Middle frontal gyrus (tissue), 1 donor: ENCODE measurements at regions not wholly inside any gene's neighbourhood (a gene's known extent, or its start where the extent isn't known, plus 50 kb on each side); places are given as distances from the start of the nearest gene placed in this dataset.
"Not testable (repeated sequence)": the region's sequence is repeated elsewhere in the genome, so short reads cannot be mapped to it uniquely, and the experiment has no call there.

Experiments used
- DNase-seq: peaks from one replicate; pipeline ENCODE4 v3.0.0-alpha.2; 2015; ENCODE audit warnings: low spot score; ENCODE audit errors: extremely low spot score

DNA sequence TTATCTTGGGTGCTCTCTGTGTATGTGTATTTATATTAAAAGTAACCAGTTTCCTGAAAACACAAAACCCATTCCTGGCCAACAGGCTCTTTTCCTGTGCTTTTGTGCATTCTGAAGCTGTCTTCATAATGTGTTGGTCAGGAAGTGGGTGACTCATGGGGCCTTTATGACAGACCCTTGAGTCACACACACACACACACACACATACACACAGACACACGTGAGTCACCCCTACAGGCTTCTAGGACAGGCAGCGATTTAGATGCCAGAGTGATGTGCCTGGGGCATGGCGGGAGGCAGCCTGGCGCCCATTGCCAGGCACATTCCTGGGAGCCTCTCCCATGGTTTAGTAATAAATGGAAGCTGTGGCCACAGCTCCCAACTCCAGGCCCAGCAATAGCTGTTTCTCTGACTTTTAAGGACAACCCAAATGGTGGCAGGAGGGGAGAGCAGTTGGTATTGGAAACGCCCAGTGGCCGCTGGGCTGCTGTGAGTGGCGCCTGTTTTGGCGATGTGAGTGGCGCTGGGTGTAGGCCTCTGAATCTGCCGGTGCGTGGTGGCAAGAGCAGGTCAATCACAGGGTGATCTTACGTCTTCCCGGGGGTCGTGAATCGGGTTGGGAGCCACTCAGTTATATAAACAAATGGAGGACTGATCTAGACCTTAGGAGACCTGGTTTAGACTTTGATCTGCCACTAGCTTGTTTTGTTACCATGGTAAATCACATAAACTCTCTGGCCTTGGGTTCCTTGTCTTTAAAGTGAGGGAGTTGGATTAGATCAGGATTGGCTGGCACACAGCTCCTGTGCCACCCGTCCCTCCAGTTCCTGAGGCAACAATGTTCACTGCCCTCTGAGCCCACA is 150.7 kb upstream of the DLX2 start:
- DNase-seq, result no peak

- no peak for DNase-seq
These were observed 154.2 kb upstream of the DLX2 start for GRCh38 chr2:172256886-172257285.

GRCh38 chr2:172259827-172260226 is 157.1 kb upstream of the DLX2 start:
- DNase-seq, result no peak

DNA sequence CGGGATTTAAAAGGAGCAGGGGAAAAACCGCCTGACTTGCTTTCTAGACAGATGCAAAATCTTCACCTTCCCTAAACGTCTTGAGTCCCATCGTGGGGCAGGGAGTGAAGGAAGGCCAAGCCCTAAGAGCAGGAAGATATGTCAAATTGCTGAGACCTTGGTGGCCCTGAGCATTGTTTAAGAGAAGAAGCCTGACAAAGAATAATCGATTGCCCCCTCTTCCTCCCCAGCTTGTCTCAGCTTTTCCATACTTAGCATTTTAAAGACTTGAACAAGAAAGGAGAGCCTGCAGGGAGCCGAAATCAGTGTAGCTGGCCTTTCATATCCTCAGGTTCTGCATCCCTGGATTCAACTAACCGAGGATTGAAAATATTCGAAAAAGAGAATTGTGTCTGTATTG is 157.6 kb upstream of the DLX2 start:
- no peak for DNase-seq

- DNase-seq, result no peak
These were observed 158.6 kb upstream of the DLX2 start for GRCh38 chr2:172261292-172261691.

DNA sequence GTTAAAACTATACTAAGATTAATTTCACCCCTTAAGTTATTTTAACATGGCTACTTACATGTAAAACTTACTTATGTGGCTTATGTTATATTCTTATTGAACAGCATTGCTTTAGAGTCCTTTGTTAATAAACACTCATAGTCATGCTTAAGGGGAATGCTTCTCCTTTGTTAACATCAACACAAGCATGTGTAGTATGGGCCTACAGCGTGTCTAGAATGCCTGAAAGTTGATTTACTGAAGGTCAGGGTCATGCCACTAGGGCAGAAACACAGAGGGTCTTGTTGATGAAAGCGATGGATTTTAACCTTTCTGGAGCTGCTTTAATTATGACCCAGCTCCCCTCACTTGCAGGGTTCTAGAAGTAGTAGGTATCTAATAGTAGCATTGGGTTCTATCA is 159.8 kb upstream of the DLX2 start:
- DNase-seq, result no peak

GRCh38 chr2:172264820-172265219 is 162.1 kb upstream of the DLX2 start:
- DNase-seq, result not testable (repeated sequence)

DNA sequence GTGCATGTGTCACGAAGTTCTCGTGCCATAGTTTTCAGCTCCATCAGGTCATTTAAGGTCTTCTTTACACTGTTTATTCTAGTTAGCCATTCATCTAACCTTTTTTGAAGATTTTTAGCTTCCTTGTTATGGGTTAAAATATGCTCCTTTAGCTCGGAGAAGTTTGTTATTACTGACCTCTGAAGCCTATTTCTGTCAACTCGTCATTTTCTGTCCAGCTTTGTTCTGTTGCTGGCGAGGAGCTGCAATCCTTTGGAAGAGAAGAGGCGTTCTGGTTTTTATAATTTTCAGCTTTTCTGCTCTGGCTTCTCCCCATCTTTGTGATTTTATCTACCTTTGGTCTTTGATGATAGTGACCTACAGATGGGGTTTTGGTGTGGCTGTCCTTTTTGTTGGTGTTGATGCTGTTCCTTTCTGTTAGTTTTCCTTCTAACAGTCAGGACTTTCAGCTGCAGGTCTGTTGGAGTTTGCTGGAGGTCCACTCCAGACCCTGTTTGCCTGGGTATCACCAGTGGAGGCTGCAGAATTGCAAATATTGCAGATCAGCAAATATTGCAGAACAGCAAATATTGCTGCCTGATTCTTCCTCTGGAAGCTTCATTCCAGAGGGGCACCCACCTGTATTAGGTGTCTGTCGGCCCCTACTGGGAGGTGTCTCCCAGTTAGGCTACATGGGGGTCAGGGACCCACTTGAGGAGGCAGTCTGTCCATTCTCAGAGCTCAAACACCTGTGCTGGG is 157.7 kb upstream of the ITGA6 start:
- not testable (repeated sequence) for DNase-seq

- no peak for DNase-seq
These were observed 156.9 kb upstream of the ITGA6 start for GRCh38 chr2:172270278-172271079.

- no peak for DNase-seq
These were observed 153.3 kb upstream of the ITGA6 start for GRCh38 chr2:172273910-172274571.

DNA sequence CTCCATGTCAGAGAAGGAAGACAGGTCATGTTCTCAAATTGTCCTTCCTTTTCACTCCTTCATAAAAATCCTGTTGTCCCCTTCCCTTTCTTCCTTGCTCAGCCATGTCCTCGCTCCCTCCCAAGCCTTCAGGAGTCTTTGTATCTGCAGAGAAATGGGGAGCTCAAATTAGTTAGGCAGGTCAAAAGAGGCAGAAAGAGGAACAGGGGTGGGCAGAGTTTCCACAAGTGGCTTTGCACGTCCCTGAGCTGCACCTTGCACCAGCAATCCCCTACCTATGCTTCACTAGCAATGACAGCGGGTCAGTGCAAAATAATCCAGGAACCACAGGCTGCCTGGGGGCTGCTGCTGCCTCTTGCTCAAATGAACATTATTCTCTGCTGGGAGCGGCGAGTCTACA is 152.1 kb upstream of the ITGA6 start:
- DNase-seq, result no peak

DNA sequence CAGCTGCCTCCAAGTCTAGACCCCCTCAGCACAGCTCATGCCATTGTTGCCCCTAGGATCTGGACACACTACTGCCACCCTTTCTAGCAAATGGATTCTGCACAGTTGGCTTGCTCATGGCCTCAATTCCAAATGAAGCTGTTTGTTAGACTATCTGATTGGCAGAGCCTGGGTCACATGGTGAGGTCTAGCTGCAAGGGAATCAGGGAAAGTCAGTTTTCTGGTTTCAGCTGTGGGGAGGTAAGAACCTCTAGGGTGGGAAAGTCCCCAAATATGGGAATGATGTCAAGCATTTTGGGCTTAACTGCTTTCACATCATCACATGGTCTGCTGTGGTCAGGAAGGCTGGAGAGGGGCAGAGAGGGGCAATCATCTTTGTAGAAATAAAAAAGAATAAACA is 150.4 kb upstream of the ITGA6 start:
- no peak for DNase-seq

GRCh38 chr2:172278667-172279066 is 148.7 kb upstream of the ITGA6 start:
- no peak for DNase-seq

- no peak for DNase-seq
These were observed 148.2 kb upstream of the ITGA6 start for GRCh38 chr2:172279214-172279613.

GRCh38 chr2:172279813-172280212 is 147.6 kb upstream of the ITGA6 start:
- no peak for DNase-seq

DNA sequence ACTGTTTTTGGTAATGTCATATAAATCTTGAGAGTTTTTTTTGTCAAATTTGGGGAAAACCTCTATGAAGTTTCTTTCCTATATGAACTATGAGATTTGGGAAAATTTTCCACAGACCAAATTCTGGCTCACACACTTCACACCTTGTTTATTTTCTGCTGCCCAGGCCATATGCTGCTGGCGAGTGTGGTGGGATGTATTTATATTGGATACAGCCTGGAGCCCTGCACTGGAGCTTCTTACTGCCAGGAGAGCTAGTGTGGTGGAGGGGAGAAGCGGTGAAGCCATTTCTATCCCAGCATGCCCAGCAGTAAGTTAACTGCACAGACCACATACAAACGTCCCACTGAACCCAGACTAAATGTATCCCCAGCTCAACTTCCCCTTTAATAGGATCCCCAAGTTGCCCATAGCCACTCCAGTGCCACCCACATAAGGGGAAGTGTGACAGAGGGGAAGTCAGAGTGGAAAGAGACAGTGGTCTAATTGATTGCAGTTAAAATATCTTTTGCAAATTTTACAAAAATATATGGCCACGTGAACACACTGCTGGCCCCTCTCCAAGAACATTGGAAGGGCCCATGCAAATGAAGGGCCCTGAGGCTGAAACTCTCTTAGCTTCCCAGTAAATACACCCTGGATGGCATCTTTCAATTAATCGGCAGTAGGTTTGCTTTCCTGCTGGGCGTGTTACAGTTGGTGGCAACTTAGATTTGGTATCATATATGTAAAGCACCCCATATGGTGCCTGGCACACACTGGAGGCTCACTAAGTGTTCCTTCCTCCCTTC is 146.6 kb upstream of the ITGA6 start:
- no peak for DNase-seq

DNA sequence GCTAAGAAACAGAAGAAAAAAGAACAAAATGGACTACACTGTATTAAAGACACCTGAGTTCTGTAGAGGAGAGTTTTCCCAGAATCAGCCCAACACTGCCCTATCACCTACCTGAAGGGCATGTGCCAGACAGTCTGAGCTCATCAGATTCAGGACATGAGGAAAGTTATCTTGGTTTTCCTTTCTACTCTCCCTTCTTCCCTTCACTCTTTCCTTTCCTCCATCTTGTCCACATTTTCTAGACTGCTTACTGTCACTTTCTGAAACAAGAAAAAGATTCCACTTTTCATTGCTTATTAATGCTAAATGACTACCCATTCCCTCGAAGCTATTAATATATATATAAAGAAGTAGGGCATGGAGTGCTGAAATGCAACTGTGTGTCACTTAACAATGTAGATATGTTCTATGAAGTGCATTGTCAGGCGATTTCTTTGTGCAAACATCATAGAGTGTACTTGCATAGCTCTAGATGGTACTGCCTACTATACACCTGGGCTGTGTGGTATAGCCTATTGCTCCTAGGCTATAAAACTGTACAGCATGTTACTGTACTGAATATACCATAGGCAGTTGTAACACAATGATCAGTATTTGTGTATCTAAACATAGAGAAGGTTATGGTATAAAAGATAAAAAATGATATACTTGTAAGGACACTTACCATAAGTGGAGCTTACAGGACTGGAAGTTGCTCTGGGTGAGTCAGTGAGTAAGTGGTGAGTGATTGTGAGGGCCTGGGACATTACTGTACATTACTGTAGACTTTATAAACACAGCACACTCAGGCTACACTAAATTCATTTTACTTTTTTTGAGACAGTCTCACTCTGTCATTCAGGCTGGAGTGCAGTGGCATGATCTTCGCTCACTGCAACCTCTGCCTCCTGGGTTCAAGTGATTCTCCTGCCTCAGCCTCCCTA is 145.5 kb upstream of the ITGA6 start:
- DNase-seq, result no peak

DNA sequence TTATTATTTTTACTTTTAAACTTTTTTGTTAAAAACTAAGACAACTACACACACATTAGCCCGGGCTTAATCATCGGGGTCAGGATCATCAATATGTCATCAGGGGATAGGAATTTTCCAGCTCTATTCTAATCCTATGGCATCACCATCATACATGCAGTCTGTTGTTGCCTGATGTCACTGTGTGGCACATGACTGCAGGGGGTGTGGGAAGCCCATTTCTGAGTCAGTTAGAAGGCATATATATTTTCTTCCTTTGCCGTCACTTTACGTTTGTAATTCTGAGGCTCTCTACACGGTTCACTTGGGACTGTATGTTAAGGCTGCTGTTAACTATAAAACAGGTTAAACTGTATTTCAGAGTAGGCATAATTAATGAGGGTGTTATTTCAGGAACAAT is 144.4 kb upstream of the ITGA6 start:
- no peak for DNase-seq

DNA sequence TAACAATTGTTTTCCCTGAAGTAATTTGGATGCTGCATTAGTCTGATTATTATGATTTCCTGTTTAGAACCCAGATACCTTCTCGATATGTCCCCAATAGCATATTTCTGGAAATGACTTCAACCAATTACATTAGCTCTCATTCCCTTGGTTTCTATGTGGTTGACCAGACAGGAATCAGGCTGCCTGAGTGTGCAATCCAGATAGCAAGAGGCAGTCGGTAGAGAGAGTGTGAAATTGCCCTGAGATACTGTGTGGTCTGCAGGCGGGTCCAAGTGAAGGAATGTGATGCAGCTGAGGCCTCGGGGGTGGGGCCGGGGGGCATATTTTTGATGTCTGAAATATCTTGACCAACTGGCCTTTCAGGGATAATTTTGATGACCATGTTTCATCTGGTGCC is 143.9 kb upstream of the ITGA6 start:
- no peak for DNase-seq

DNA sequence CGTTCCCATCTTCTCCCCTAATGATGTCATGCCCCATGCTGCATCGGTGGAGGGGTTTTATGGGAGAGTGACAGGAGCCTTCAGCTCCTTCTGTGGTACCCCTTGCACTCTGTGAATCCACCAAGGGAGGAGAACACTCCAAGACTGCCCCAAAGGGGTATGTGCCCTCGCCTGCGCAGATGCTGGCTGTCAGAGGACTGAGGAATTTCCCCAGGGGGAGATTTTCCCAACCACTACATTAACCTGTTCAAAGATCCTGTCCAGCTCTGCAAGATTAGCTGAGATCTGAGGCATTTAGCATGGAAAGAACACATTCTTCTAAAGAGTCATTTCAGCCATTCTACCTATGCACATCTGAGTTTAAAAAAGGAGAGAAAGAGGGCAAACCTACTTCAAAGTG is 143.2 kb upstream of the ITGA6 start:
- DNase-seq, result no peak
